Stimulated activated CD8-positive, alpha-beta memory T cell treated with anti-CD3 and anti-CD28 coated beads, Interleukin-4, amount 100 ng/mL, for 24 hours (primary cell): ENCODE measurements at regions not wholly inside any gene's neighbourhood (a gene's known extent, or its start where the extent isn't known, plus 50 kb on each side); places are given as distances from the start of the nearest gene placed in this dataset.
"Not testable (repeated sequence)": the region's sequence is repeated elsewhere in the genome, so short reads cannot be mapped to it uniquely, and the experiment has no call there.

Experiments
- DNase-seq: peaks from one replicate; pipeline ENCODE4 v3.0.0-alpha.2; 2020; ENCODE audit warnings: low read depth

DNA sequence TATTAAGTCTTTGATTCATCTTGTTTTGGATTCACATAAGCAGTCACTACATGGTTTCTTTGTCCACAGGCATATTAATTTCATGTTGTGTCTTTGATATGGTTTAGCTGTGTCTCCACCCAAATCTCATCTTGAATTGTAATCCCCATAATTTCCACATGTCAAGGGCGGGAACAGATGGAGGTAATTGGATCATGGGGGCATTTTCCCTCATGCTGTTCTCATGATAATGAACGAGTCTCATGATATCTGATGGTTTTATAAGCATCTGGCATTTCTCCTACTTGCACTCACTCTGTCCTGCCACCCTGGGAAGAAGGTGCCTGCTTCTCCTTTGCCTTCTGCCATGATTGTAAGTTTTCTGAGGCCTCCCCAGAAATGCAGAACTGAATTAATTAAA is 1811.2 kb upstream of the PCDH10 start:
- no peak for DNase-seq

DNA sequence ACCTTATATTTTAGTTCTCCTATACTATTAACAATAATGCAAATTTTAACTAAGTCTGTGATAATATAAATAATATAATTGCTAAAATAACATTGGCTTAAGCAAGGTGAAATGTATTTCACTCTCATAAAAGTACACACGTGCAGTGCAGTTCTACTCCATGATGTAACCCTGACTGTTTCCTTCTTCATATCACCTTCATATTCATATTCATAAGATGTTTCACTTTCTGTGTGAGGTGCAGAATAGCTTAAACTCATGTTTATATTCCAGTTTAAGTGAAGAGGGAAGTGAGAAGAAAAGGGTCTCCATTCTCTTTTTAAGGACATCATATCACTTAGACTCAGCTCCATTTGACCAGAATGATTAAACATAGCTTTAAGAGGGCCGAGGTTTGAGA is 1810.0 kb upstream of the PCDH10 start:
- DNase-seq: no peak

DNA sequence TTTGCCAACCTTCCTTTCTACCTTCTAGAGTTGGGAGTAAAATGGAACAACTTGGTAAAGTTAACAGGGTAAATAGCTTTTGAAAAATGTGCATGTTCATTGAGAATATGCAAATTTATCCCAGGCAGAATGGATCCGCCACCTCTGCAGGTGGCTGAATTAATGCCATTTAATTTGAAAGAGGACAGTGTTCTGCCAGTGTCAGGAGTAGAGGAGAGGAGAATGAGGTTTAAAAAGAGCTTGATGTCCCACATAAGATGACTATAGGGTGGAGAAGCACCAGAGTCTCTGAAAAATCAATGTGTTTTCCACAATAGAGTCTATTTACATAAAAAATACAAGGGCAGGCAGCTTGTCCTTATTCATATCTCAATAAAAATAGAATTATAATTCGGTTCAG is 1804.3 kb upstream of the PCDH10 start:
- DNase-seq: no peak

DNA sequence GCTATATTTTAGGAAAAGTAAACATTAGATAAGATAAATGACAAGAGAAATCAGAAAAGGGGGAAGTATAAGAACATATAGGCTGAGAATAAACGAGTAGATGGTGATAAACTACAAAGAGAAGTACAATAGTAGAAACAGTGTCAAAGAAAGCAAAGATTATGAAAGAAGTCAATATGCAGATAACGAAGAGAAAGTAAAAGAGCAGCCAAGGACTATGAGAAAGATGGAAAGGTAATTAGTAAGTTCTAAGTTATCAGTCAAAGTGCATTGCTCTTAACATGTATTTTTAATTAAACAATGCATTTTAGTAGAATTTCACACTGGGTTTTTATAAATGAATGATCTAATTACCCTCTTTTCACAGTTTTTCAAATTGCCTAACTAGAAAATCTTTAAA is 1801.3 kb upstream of the PCDH10 start:
- no peak for DNase-seq

DNA sequence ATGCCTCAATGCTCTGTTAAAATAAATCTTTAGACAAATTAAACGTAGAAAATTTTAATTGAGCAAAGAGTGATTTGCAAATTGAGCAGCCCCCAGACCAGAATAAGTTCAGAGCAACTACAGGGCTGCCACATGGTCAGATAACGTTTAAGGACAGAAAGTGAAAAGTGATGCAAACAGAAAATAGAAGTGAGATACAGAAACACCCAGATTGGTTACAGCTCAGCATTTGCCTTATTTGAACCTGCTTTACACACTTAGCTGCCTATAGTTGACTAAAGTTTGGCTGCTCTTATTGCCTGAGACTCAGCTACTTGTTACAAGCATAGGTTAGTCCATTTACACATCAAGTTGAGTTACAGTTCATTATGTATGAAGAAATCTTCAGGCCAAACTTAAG is 1800.8 kb upstream of the PCDH10 start:
- DNase-seq: no peak

DNA sequence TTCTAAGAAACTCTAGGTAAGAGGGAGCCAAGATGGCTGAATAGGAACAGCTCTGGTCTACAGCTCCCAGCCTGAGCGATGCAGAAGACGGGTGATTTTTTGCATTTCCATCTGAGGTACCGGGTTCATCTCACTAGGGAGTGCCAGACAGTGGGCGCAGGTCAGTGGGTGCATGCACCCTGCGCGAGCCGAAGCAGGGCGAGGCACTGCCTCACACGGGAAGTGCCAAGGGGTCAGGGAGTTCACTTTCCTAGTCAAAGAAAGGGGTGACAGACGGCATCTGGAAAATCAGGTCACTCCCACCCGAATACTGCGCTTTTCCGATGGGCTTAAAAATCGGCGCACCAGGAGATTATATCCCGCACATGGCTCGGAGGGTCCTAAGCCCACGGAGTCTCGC is 1796.7 kb upstream of the PCDH10 start:
- DNase-seq: not testable (repeated sequence)

DNA sequence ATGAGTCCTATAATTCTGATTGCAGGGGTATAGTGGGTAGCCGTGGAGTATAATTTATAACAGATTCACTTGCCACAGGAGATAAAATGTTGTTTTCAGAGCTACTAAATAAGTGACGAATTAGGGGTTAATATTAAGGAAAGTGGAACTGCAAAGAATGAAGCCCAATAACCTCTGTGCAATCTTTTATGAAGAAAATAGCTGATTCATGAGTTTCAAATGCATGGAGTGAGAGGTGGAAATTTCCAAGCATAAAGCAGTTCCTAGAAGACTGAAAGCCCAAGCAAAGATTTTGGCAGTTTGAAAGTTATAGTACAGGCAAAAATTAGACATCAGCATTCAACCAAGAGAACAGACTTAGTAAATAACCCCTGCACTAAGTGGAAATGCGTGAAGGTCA is 1782.4 kb upstream of the PCDH10 start:
- DNase-seq: no peak

DNA sequence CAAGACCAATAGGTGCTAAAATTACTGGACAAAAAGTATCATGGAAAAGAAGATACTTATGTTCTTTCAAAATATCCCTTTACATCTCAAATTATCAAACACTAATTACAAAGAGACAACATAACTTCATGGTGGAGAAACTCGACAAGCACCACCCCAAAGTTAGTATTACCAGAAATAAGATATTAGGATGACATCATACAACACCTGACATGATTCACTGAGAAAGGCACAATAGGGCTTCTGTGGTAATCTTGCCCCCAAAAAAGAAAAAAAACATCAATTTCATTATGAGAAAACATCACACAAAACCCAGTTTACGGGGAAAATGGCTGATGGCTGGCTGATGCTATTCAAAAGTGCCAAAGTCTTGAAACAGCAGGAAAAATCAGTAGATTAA is 1781.7 kb upstream of the PCDH10 start:
- DNase-seq: no peak

DNA sequence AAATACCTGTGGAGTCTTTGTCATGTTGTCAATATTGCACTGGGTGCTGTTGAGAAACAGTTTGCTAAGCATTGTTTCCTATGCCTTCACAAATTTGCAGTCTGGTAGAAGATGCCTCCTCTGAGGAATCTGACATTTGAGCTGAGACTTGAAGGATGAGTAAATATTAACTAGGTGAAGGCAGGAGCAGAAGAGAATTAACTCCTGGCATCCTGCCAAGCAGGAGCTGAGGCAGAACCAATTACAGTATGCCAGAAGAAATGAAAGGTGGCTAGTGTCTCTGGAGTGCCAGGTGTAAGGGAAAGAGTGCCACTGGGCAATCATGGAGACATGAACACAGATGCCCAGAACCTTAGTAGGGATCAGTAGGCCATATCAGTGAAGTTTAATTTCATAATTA is 1778.2 kb upstream of the PCDH10 start:
- no peak for DNase-seq

DNA sequence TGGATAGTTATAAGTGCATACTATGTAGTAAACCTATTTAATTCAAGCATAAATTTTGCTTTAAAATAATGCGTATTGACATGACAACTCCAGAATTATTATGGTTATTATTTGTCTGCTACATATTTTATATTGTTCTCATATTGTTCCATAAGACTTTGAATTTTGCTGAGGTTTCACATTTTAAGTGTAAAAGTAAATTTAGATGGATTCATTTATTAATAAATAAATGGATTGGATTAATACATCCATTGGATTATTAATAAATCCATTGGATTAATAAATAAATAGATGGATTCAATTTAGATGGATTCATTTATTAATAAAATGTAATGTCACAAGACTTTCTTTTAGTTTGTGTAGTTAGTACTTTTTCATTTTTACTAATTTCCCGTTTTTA is 1768.0 kb upstream of the PCDH10 start:
- DNase-seq: no peak

DNA sequence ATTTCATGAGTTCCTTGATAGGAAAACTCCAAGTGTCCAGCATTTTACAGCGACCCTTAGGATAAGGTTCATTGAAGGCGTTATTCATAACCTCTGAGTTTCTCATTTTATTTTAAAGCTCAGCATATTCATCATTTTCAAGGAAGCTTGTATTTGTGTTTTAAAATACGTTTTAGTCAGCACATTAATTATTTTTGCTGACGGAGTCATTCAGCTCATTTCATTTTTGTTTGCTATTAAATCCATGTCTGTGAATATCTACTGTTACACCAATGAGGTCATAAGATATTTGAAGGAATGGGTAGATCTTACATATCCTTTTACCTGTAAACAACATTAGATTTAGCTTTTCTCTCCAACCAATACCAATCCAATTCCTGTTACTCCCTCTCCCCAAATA is 1766.3 kb upstream of the PCDH10 start:
- no peak for DNase-seq

DNA sequence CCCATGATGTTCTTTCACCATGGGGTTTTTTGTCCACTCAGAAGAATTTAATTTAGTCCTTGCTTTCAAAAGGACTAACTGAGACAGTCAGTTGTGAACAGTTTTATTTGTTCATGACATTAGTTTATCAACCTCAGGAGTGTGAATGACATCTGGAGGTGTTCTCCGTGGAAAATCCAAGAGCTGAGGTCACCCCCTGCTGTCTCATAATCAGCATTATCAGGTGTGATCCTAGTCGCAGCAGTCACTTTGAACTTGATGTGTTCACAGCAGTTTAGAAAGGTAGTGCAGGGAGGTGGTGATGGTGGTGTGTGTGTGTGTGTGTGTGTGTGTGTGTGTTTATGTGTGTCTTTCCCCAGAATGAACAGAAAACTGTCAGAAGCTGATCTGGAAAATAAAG is 1760.8 kb upstream of the PCDH10 start:
- no peak for DNase-seq

DNA sequence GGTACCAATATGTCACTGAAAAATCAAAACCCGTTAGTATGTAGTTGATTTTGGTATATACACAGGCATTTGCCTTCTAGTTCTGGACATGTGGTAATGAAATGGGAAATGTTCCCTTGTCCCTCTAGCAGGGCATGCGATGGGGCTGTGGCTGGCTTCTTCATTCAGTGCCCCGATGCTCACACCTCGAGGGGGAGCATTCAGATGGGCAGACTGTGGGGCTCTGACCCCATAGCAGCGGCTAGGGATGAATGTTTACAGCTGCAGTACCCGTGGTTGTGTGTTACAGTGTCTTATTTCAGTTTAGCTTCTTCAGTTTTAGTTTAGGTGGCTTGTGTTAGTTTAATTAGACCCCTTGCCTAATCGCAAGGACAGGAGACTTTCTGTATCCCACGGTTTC is 1741.0 kb upstream of the PCDH10 start:
- DNase-seq: no peak

DNA sequence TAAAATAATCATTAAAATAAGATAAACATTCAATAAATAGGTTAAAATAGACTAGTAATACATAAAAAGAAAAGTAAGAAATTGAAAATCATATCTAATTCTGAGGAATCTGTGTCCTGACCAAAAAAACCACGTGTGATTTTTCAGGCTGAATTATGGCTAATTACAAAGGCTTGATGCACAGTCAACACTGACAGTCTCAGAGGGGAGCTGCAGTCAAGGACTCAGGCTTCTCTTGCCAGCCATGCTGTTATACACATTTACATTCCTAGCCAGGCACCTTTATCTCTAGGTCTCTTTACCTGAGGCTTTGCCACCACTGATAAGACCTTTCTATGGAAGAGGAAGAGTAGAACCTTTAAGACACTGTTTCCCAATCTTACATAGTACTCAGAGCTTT is 1737.7 kb upstream of the PCDH10 start:
- no peak for DNase-seq

DNA sequence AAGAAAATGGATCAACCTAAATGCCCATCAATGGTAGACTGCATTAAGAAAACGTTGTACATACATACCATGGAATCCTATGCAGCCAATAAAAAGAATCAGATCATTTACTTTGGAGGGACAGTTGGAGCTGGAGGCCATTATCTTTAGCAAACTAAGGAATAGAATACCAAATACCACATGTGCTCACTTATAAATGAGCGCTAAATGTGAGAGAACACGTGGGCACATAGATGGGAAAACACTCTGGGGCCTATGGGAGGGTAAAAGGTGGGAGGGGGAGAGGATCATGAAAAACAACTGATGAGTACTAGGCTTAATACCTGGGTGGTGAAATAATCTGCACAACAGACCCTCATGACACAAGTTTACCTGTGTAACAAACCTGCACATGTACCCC is 1729.9 kb upstream of the PCDH10 start:
- DNase-seq: no peak

DNA sequence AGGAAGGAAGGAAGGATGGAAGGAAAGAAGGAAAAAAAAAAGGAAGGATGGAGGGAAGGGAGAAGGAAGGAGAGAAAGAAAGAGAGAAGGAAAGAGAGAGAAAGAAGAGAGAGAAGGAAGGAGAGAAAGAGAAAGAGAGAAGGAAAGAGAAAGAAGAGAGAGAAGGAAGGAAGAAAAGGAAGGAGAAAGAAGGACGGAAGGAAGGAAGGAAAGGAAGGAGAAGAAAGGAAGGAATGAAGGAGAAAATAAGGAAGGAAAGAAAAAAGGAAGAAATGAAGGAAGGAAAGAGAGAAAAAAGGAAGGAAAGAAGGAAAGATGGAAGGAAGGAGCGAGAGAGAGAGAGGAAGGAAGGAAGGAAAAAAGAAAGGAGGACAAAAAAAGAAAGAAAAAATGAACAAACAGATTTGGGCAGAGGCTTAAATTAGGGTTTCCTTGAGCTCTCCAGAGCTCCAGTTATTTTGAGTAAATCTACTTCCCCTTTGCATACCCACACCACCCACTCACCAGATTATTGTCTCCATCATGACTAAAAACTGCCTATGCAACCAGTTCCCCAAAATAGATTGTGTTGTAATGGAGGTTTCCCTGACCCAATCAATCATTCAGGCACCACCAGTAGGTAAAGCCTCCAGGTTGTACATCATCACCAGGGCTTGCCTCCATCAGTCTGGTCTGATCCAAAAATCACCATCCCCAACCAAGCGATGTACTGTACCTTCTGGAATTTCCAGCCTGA is 1722.9 kb upstream of the PCDH10 start:
- DNase-seq: no peak

DNA sequence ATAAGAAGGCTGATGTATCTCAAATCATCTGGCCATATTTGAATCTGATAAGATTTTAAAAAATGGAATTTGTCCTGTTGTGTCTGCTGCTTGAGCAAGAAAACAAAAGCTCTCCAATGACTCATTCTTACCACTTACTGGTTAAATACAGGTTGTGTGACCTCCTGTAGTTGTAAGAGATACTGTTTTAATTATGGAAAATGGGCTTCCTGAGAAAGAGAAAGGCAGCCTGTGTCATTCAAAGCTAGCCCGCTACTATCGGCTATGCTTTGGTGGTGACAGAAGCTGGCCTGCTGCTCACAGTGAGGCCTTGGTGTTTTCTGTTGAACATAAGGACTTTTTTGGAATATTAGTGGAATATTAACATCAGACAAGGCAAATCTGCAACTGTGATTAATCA is 1722.1 kb upstream of the PCDH10 start:
- no peak for DNase-seq

DNA sequence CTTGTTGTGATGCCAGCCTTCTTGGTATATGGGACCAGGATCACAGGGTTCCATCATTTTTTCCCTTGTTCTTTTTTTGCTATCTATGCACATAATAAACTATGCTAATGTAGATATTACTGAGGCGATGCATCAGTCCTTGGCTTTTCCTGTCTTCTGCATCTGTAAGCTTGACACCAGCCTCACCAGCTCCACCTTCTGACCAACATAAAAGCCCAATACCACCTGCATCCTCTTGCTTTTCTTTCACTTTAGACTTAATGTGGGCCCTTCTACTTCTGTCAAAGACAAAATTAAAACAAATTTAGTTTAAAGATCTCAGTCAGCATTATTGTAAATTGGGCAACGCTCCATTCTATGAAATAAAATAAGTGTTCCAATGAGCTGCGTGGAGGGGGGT is 1718.8 kb upstream of the PCDH10 start:
- DNase-seq: no peak

DNA sequence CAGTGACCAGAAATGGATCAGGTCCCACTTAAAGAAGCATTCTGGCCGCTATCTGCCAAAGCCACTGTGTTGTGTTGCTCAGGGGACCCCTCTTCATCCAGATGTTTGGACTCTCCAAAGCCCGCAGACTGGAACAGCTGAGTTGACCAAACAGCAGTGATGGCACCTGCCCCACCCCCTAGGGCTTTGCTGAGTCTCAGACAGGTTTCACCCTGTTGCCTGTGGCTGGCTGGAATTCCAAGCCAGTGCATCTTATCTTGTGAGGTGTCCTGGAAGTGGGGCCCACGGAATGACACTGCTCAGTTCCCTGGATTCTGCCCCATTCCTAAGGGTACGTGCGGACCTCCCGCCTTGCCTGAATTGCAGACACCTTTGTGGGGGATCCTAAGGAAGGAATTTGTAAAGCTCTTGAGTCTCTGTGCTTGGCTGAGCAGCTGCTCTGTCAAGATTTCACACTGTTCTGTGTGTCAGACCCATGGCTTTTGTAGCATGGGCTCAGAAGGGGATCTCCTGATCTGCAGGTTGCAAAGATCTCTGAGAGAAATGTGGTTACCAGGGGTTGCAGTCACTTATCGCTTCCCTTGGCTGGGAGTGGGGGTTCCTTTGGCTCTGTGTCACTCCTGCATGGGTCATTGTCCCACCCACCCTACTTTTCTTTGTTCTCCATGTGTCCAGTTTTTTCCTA is 1707.9 kb upstream of the PCDH10 start:
- DNase-seq: no peak

DNA sequence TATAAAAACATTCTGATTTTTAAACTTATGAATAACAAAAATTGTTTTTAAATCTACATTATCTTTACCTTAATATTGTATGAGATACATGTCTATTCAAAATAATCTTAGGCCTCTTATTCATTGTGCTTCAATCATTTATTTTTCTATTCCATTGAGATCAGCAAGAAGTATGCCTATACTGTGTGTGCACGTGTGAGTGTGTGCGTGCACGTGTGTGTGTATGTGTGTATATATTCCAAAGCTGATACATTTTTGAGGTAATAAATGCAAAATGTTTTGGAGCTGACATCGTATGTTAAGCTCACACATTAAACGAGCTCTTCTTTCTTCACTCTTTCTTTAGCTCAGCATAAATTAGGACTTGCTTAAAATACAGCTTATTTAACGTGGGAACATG is 1701.2 kb upstream of the PCDH10 start:
- no peak for DNase-seq

DNA sequence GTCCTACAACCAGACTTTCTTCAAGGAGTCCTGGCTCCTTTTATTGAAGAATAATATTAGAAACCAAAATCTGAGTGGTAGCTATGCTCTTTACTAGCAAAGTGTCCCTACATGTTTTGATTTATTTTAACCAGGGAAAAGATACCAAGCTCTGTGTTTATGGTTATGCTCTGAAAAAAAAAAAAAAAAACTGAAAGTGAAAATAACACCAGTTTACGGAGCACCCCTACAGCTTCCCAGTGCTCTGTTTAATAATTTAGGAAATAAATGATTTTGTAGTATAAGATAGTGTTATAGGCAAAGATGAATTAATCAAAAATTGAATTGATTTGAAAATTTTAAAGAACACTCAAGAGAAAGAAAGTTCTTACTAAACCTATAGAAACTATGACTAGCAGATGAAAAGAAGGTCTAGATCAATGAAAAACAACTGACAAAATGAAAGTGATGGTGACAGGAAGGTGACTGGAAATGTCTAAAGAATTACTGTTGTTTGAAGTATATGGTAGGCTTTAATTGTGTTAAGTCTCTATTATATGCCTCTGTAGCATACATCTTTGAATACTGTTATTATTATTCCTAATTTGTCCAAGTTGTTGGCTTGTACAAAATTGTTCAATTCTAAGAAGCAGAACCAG is 1698.4 kb upstream of the PCDH10 start:
- no peak for DNase-seq

DNA sequence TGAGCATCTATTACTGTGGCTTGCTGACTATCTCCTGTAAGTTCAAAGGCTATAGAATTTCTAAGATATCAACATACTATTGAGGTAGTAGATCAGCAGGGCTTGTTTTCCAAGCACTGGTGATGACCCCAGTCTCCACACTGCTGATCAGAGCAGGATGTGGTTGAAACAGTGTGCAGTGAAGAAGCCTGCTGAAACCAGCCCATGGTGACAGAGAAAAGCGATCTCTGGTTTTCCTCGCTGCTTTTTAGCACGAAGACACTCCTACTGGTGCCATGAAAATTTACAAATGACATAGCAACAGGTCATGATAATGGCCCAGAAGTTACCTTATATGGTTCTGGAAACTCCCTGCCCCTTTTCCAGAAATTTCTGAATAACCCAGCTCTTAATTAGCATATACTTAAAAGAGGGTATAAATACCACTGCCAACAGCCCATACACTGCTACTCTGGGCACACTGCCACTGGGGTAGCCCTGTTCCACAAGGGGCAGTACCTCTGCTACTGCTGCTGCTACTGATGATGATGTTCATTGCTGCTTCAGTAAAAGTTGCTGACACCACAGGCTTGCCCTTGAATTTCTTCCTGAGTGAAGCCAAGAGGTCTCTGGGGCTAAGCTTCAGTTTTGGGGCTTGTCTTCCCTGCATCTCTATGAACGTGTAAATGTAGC is 1689.5 kb upstream of the PCDH10 start:
- DNase-seq: no peak

DNA sequence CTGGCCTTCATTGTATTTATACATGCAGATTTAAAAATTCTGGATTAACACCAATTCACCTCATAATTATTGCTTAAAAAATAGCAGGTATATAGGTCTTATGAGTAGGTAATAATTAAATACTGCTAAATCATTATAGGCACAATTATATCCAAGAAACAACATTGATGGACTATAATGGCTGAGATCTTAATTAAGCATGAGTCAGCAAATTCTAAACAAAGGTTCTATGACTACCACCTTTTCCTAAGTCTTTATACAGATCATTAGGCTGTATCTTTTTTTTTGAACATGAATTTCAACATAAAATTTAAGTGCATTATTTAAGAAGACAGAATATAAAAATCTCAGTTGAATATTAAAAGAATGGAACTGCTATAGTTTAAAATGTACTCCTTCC is 1678.7 kb upstream of the PCDH10 start:
- DNase-seq: no peak
